Vagina (tissue), 2 donors: ENCODE measurements at regions not wholly inside any gene's neighbourhood (a gene's known extent, or its start where the extent isn't known, plus 50 kb on each side); places are given as distances from the start of the nearest gene placed in this dataset.

Experiments
- DNase-seq, 2 donors: peaks; one replicate each; pipeline ENCODE4 v3.0.0-alpha.2; 2017; ENCODE audit errors: extremely low spot score in 2 of 2
- H3K27ac ChIP-seq: fragments of 200-600 bp; sonication (generic); one replicate; pipeline ENCODE4 v1.5.1; 2019
- H3K27me3 ChIP-seq: fragments of 200-600 bp; sonication (generic); one replicate; pipeline ENCODE4 v1.5.1; 2019
- H3K36me3 ChIP-seq, 2 donors: fragments of 200-600 bp; sonication (generic); one replicate each; pipeline ENCODE4 v1.5.1; 2017 to 2019
- H3K4me1 ChIP-seq: fragments of 200-600 bp; sonication (generic); one replicate; pipeline ENCODE4 v1.5.1; 2019
- H3K4me3 ChIP-seq, 2 donors: fragments of 200-600 bp; sonication (generic); 1 replicate in 1 of 2; 2 replicates in 1 of 2; pipeline ENCODE4 v1.5.1; 2016 to 2019
- H3K9me3 ChIP-seq: fragments of 200-600 bp; sonication (generic); one replicate; pipeline ENCODE4 v1.5.1; 2019
- CTCF ChIP-seq, 3 experiments: fragments of 450-650 bp in 2 of 3; fragments of 200-600 bp in 1 of 3; sonication (generic) in 1 of 3; IDR thresholded peaks; one replicate each; pipeline ENCODE4 v1.5.1; 2017 to 2019; ENCODE audit warnings: antibody characterized with exemption in 3 of 3, mild to moderate bottlenecking in 2 of 3, moderate library complexity in 2 of 3
- POLR2A ChIP-seq, 2 donors: fragments of 450-650 bp; IDR thresholded peaks; one replicate each; pipeline ENCODE4 v1.6.1; 2017; ENCODE audit warnings: antibody characterized with exemption in 2 of 2, mild to moderate bottlenecking in 2 of 2, moderate library complexity in 2 of 2
- POLR2AphosphoS5 ChIP-seq, 2 donors: sonication (generic); formaldehyde crosslinking; IDR thresholded peaks; one replicate each; pipeline ENCODE4 v1.9.0; 2017; ENCODE audit warnings: antibody characterized with exemption in 2 of 2, mild to moderate bottlenecking in 2 of 2, low read depth in 1 of 2; ENCODE audit not compliant: insufficient read depth in 1 of 2
- intact Hi-C: fragments of 100-400 bp; cut with DNase I; formaldehyde crosslinking; loops from one replicate; pipeline ENCODE4 v1.15.1; 2023

DNA sequence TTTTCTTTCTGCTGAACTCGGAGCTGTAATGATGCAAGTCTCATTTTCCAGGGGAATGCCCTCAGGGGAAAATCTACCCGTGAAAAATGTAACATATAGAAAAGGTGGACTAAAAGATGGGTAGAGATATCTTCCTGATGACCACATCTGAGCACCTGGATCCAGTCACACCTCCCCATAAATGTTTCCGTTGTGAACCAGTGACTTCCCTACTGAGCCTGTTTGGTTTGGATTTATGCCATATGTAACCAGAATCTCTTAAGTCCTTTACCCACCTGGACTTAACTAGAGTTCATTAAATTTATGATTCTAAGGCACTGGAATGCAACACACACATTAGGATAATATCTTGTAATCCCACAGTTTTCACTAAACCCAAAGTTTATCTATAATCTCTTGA lies 171.1 kb downstream of the ZNF330 start:
- Histone ChIP-seq H3K27ac (no peak overlapping the region), H3K27me3 (no peaks in the 10 kb centered on the region), H3K36me3 (no peaks in the 10 kb centered on the region), H3K4me1 (no peaks in the 10 kb centered on the region), H3K4me3 (no peak overlapping the region), H3K9me3 (no peaks in the 10 kb centered on the region)
- intact Hi-C loops, result no loop called here
- no peak for TF ChIP-seq POLR2A (IDR thresholded peaks at IDR 0.05)
- no peak for DNase-seq

- DNase-seq, result no peak
- Histone ChIP-seq H3K27me3 (no peaks in the 10 kb centered on the region), H3K4me1 (no peaks in the 10 kb centered on the region), H3K27ac (no peak overlapping the region), H3K36me3 (no peaks in the 10 kb centered on the region), H3K9me3 (no peaks in the 10 kb centered on the region), H3K4me3 (no peak overlapping the region)
- TF ChIP-seq CTCF (IDR thresholded peaks at IDR 0.05) (no peak), POLR2AphosphoS5 (IDR thresholded peaks at IDR 0.05; ENCODE audit: insufficient read depth in 1 of 2, low read depth in 1 of 2) (no peak), POLR2A (IDR thresholded peaks at IDR 0.05) (no peak)
- intact Hi-C loops, result no loop called here
Observed at GRCh38 chr4:141395246-141395830, 174.6 kb downstream of the ZNF330 start.

DNA sequence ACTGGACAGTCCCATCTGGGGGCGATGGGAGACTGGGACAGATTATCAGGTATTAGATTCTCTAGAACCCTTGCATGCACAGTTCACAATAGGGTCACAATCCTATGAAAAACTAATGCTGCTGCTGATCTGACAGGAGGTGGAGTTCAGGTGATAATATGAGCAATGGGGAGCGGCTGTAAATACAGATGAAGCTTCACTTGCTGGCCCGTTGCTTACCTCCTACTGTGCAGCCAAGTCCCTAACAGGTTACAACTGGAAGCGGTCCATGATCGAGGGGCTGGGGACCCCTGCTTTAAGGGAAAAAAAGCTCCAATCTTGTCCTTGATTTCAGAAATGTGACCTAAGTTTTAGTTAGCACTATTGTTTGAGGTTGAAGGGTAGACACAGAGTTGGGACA lies 175.2 kb downstream of the ZNF330 start:
- H3K27me3 ChIP-seq, result no peaks in the 10 kb centered on the region
- H3K27ac ChIP-seq, result no peak overlapping the region
- no peak for DNase-seq
- no peaks in the 10 kb centered on the region for H3K36me3 ChIP-seq
- H3K4me3 ChIP-seq, result no peak overlapping the region
- intact Hi-C loops, result no loop called here
- TF ChIP-seq POLR2AphosphoS5 (IDR thresholded peaks at IDR 0.05; ENCODE audit: insufficient read depth in 1 of 2, low read depth in 1 of 2), result no peak
- TF ChIP-seq POLR2A (IDR thresholded peaks at IDR 0.05), result no peak
- no peak for TF ChIP-seq CTCF (IDR thresholded peaks at IDR 0.05)
- H3K4me1 ChIP-seq, result no peaks in the 10 kb centered on the region
- no peaks in the 10 kb centered on the region for H3K9me3 ChIP-seq

GRCh38 chr4:141402712-141403111 lies 182.0 kb downstream of the ZNF330 start:
- Histone ChIP-seq H3K27me3 (no peaks in the 10 kb centered on the region), H3K36me3 (no peaks in the 10 kb centered on the region), H3K9me3 (no peaks in the 10 kb centered on the region), H3K4me3 (no peak overlapping the region), H3K27ac (no peak overlapping the region), H3K4me1 (no peaks in the 10 kb centered on the region)
- intact Hi-C loops, result no loop called here
- TF ChIP-seq POLR2AphosphoS5 (IDR thresholded peaks at IDR 0.05; ENCODE audit: insufficient read depth in 1 of 2, low read depth in 1 of 2) (no peak), CTCF (IDR thresholded peaks at IDR 0.05) (no peak), POLR2A (IDR thresholded peaks at IDR 0.05) (no peak)
- DNase-seq, result no peak

- no peak for DNase-seq
Observed at GRCh38 chr4:141403782-141404181, 183.1 kb downstream of the ZNF330 start.

More at GRCh38 chr4:141403782-141404181, 183.1 kb downstream of the ZNF330 start:
- Histone ChIP-seq H3K9me3 (no peaks in the 10 kb centered on the region), H3K36me3 (no peaks in the 10 kb centered on the region), H3K4me3 (no peak overlapping the region), H3K27me3 (no peaks in the 10 kb centered on the region), H3K27ac (no peak overlapping the region), H3K4me1 (no peaks in the 10 kb centered on the region)
- TF ChIP-seq POLR2AphosphoS5 (IDR thresholded peaks at IDR 0.05; ENCODE audit: insufficient read depth in 1 of 2, low read depth in 1 of 2) (no peak), CTCF (IDR thresholded peaks at IDR 0.05) (no peak), POLR2A (IDR thresholded peaks at IDR 0.05) (no peak)
- intact Hi-C loops, result no loop called here
